Fibroblast of mammary gland (primary cell): ENCODE measurements at regions not wholly inside any gene's neighbourhood (a gene's known extent, or its start where the extent isn't known, plus 50 kb on each side); places are given as distances from the start of the nearest gene placed in this dataset.

Experiments
- DNase-seq: peaks from one replicate; pipeline ENCODE4 v3.0.0-alpha.2; 2010; ENCODE audit warnings: low read depth
- H3K4me3 ChIP-seq: 2 replicates; pipeline ENCODE4 v1.5.1; 2011; ENCODE audit warnings: low read depth, mild to moderate bottlenecking, low read length, moderate library complexity; ENCODE audit not compliant: control insufficient read depth
- TF ChIP-seq, protein P1 (sequence below): conservative IDR thresholded peaks from 2 replicates; pipeline ENCODE4 v1.5.1; 2011; ENCODE audit warnings: low read depth, low read length, inconsistent platforms; ENCODE audit not compliant: control insufficient read depth, insufficient read depth

DNA sequence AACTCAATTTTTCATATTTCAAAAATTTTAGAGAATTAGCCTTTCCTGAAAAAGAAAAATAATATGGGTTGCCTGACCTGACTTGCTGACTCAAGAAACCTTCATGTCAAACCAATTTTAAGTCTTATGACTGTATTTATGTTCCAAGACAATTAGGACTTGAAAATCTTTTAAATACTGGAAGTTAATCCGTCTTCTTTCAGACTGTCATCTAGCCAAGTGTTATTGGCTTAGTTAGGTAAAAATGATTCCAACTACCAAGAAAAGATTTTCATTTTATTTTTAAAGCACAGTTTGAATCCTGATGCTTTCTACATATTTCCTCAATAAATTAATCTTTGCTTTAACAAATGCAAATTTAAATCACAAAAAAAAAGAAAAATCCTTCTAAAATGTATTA, 337.6 kb downstream of the SLITRK6 start:
- TF ChIP-seq, protein P1, sequence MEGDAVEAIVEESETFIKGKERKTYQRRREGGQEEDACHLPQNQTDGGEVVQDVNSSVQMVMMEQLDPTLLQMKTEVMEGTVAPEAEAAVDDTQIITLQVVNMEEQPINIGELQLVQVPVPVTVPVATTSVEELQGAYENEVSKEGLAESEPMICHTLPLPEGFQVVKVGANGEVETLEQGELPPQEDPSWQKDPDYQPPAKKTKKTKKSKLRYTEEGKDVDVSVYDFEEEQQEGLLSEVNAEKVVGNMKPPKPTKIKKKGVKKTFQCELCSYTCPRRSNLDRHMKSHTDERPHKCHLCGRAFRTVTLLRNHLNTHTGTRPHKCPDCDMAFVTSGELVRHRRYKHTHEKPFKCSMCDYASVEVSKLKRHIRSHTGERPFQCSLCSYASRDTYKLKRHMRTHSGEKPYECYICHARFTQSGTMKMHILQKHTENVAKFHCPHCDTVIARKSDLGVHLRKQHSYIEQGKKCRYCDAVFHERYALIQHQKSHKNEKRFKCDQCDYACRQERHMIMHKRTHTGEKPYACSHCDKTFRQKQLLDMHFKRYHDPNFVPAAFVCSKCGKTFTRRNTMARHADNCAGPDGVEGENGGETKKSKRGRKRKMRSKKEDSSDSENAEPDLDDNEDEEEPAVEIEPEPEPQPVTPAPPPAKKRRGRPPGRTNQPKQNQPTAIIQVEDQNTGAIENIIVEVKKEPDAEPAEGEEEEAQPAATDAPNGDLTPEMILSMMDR = no peak
- DNase-seq = no peak

DNA sequence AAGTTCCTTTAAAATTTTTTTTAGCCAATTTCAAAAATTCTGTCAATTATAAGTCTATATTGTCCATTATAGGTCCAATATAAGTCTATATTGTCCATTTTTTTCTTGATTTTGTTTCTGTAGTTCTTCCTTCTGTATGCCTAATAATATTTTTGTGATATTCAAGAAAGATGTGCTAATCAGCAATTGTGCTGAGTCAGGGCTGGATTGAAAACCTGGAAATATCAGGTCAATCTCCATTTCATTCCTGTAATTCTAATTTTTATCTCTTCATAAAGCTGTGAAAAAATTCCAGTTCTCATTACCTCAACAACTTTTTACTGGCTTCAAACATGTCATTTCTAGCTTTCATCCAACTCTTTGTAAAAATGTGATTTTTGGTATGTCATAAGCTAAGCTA, 353.7 kb downstream of the SLITRK6 start:
- H3K4me3 ChIP-seq = no peak overlapping the region
- DNase-seq = no peak
- TF ChIP-seq, protein P1 = no peak

More for the DNA sequence above, 337.6 kb downstream of the SLITRK6 start:
- no peak overlapping the region for H3K4me3 ChIP-seq

DNA sequence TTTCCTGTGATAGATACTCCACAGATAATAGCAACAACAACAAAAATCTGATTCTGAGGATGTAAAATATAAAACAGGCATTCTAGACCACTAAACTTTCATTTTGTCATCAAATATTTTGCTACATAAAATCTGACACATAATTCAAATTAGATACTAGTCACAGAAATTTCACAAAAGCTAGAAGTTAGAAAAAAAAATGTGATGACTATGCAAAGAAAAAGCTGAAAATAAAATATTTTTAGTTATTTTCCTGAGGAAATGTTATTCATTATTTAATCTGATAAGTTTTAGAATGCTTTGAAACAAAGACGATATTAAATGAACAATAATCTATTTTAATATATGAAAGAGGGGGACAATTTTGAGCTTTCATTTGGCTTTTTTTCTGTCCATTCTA, 357.2 kb downstream of the SLITRK6 start:
- TF ChIP-seq, protein P1 = no peak
- no peak for DNase-seq
- no peak overlapping the region for H3K4me3 ChIP-seq

DNA sequence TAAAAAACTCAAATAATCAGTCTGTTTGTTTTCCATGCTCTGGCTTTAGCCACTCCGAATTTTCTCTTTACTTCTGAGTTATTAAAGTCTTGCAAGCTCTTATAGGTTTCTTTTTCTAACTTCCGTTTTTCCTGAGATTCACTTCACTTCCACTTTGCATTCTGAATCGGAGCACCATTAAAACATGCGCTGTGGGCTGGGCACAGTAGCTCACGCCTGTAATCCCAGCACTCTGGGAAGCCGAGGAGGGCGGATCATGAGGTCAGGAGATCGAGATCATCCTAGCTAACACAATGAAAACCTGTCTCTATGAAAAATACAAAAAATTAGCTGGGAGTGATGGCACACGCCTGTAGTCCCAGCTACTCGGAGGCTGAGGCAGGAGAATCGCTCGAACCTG, 357.9 kb downstream of the SLITRK6 start:
- TF ChIP-seq, protein P1 = no peak
- no peak for DNase-seq
- H3K4me3 ChIP-seq = no peak overlapping the region

DNA sequence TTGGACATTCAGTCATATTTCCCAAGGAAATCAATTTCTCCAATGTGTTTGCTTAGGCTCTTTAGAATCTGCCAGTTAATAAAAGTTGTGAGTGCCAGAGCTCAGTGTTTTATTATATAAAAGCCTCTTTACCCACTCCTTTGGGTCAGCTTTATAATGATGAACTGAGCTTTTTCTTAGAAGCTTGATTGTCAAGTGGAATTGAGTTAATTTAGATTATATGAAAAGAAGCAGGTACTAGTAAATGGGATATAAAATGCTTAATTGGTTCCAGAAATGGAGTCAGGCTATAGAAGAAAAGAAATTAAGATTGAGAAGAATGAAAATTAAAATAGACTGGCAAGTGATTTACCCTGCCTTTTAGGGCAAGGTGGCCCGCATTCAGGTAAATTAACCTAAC, 363.2 kb downstream of the SLITRK6 start:
- TF ChIP-seq, protein P1 = no peak
- H3K4me3 ChIP-seq = no peak overlapping the region
- DNase-seq = no peak

DNA sequence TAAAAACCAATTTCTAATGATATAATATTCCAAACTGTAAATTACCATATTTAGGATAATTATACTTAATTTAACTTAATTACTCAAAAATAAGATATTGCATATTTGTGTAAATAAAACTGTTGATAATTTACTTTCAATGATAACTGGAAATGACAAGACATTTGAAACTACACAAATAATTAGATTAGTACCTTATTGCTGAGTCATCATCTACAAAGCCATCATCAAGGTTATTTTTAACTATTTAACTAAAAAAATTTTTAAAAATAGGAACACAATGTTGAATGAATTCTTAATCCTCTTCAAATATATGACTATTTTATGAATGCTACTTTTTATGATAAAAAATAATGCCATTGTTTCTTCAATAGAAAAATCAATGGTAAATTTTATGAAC, 364.3 kb downstream of the SLITRK6 start:
- H3K4me3 ChIP-seq = no peak overlapping the region
- TF ChIP-seq, protein P1 = no peak
- no peak for DNase-seq

DNA sequence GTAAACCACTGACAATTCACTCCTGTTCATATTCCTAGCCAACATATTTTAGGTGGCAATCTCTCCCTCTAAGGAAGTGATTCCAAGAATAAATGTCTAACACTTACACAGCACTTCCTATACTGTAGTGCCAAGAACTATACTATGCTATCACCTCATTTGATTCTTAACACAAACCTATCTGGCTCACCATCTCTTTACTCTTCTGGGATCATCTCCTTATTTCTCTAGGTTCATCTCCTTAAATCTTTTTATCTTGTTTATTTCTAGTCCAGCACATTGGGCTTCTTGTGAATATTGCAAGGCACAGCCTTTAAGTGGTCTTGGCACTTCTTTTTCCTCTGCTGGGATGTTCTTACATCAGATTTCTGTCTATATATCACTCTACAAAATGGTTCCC, 366.3 kb downstream of the SLITRK6 start:
- DNase-seq = no peak
- no peak overlapping the region for H3K4me3 ChIP-seq
- TF ChIP-seq, protein P1 = no peak
